Tibial nerve (tissue), 4 donors: ENCODE measurements at regions not wholly inside any gene's neighbourhood (a gene's known extent, or its start where the extent isn't known, plus 50 kb on each side); places are given as distances from the start of the nearest gene placed in this dataset.

ENCODE experiments used
- DNase-seq, 2 donors: peaks; one replicate each; pipeline ENCODE4 v3.0.0-alpha.2; 2019; ENCODE audit warnings: low spot score in 2 of 2
- H3K27ac ChIP-seq, 4 donors: fragments of 200-600 bp; sonication (generic) in 3 of 4; one replicate each; pipeline ENCODE4 v1.5.1; 2017 to 2019; ENCODE audit warnings: mild to moderate bottlenecking in 1 of 4
- H3K27me3 ChIP-seq, 2 donors: fragments of 200-600 bp; sonication (generic) in 1 of 2; one replicate each; pipeline versions ENCODE4 v1.5.1 to v1.6.0; 2017 to 2019
- H3K36me3 ChIP-seq, 3 donors: fragments of 200-600 bp; sonication (generic); one replicate each; pipeline ENCODE4 v1.5.1; 2018 to 2019
- H3K4me1 ChIP-seq, 4 donors: fragments of 200-600 bp; sonication (generic) in 3 of 4; one replicate each; pipeline ENCODE4 v1.5.1; 2017 to 2019
- H3K4me3 ChIP-seq, 4 donors: fragments of 200-600 bp; sonication (generic) in 3 of 4; one replicate each; pipeline ENCODE4 v1.5.1; 2017 to 2019; ENCODE audit warnings: mild to moderate bottlenecking in 1 of 4, moderate library complexity in 1 of 4
- H3K9me3 ChIP-seq, 4 donors: fragments of 200-600 bp; sonication (generic) in 3 of 4; one replicate each; pipeline ENCODE4 v1.5.1; 2017 to 2019
- EP300 ChIP-seq, 2 donors: sonication (generic); formaldehyde crosslinking; IDR thresholded peaks; one replicate each; pipeline ENCODE4 v1.6.1; 2017; ENCODE audit warnings: antibody characterized with exemption in 2 of 2, mild to moderate bottlenecking in 1 of 2
- POLR2A ChIP-seq, 2 donors: fragments of 450-650 bp; IDR thresholded peaks; one replicate each; pipeline ENCODE4 v1.6.1; 2017; ENCODE audit warnings: antibody characterized with exemption in 2 of 2, mild to moderate bottlenecking in 2 of 2, moderate library complexity in 2 of 2
- WGBS, 2 donors: methylation state at CpG; one replicate each; pipeline ENCODE4 v1.1.5; 2018; 5-methylcytosine and 5-hydroxymethylcytosine counted together
- TF ChIP-seq, protein P1 (sequence below), 5 experiments: fragments of 200-600 bp in 3 of 5; fragments of 450-650 bp in 2 of 5; sonication (generic) in 3 of 5; IDR thresholded peaks; one replicate each; pipeline ENCODE4 v1.5.1; 2016 to 2019; ENCODE audit warnings: antibody characterized with exemption in 5 of 5, mild to moderate bottlenecking in 3 of 5, moderate library complexity in 2 of 5

DNA sequence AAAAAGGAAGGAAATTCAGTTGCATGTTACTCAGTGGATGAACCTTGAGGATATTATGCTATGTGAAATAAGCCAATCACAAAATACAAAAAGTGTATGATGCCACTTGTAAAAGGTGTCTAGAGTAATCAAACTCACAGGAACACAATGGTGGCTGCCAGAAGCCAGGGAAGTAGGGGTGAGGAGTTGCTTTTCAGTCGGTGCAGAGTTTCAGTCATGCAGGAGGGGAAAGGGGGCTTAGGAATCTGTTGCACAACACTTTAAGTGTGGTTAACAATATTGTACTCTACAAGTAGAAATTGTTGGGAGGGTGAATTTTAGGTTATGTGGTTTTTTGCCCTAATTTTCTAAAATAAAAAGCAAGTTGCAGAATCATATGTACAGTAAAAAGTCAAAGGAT is 184.2 kb upstream of the RAB4A start:
- WGBS, 2 donors, result 19 to 25% methylated on average over 1 of the region's 1 CpG
- H3K27me3 ChIP-seq, result no peaks in the 10 kb centered on the region
- H3K36me3 ChIP-seq, result no peaks in the 10 kb centered on the region
- no peak for DNase-seq
- H3K4me1 ChIP-seq, result peaks cover 0 to 37% (median 0%) of the 10 kb centered on the region in 4 donors
- H3K9me3 ChIP-seq, result peaks cover 0 to 21% (median 3%) of the 10 kb centered on the region in 4 donors
- H3K4me3 ChIP-seq, result no peak overlapping the region
- TF ChIP-seq POLR2A (IDR thresholded peaks at IDR 0.05) (no peak), EP300 (IDR thresholded peaks at IDR 0.05) (no peak)
- TF ChIP-seq, protein P1, sequence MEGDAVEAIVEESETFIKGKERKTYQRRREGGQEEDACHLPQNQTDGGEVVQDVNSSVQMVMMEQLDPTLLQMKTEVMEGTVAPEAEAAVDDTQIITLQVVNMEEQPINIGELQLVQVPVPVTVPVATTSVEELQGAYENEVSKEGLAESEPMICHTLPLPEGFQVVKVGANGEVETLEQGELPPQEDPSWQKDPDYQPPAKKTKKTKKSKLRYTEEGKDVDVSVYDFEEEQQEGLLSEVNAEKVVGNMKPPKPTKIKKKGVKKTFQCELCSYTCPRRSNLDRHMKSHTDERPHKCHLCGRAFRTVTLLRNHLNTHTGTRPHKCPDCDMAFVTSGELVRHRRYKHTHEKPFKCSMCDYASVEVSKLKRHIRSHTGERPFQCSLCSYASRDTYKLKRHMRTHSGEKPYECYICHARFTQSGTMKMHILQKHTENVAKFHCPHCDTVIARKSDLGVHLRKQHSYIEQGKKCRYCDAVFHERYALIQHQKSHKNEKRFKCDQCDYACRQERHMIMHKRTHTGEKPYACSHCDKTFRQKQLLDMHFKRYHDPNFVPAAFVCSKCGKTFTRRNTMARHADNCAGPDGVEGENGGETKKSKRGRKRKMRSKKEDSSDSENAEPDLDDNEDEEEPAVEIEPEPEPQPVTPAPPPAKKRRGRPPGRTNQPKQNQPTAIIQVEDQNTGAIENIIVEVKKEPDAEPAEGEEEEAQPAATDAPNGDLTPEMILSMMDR (IDR thresholded peaks at IDR 0.05), result no peak
- no peak overlapping the region for H3K27ac ChIP-seq

DNA sequence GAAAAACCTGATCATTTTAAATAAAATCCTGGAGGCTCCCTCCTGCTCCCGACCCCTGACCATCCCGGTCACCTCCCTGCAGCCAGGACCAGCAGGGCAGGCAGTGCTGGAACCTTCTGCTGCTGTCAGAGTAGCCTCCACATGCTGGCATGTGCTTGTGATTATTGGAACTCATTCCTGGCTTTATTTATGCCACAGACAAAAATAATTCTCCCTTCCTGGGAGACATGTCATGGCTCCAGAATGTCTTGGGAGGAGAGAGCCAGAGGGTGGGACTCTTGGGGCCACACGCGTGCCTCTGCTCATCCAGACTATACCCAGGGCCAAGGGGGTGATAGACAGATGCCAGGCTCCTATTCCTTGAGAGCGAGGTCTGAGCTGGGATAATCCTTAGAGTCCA is 183.6 kb upstream of the RAB4A start:
- Histone ChIP-seq H3K27me3 (no peaks in the 10 kb centered on the region), H3K4me1 (peaks cover 0 to 43% (median 0%) of the 10 kb centered on the region in 4 donors), H3K27ac (no peak overlapping the region), H3K36me3 (no peaks in the 10 kb centered on the region), H3K9me3 (peaks cover 0 to 15% (median 1%) of the 10 kb centered on the region in 4 donors), H3K4me3 (no peak overlapping the region)
- TF ChIP-seq POLR2A (IDR thresholded peaks at IDR 0.05), result no peak
- no peak for TF ChIP-seq EP300 (IDR thresholded peaks at IDR 0.05)
- TF ChIP-seq, protein P1 (IDR thresholded peaks at IDR 0.05), result no peak
- no peak for DNase-seq
- WGBS, 2 donors, result 78 to 84% methylated on average over 5 of the region's 5 CpGs

DNA sequence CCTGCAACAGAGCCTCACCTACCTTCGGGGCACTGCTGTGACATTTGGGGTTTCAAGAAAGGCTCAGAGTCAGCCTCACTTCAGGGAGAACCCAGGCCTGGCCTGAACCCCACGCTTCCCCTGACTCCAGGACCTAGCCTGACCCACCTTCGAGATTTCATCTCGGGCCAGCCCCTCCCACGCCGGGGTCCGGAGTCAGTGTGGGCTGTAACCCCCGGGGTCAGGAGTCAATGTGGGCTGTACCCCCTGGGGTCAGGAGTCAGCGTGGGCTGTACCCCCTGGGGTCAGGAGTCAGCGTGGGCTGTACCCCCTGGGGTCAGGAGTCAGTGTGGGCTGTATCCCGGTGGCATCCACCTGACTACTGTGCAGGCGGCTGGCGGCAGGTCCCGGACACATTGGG is 183.0 kb upstream of the RAB4A start:
- Histone ChIP-seq H3K4me1 (peaks cover 0 to 45% (median 0%) of the 10 kb centered on the region in 4 donors), H3K27ac (no peak overlapping the region), H3K9me3 (peaks cover 0 to 9% (median 0%) of the 10 kb centered on the region in 4 donors), H3K27me3 (no peaks in the 10 kb centered on the region), H3K4me3 (no peak overlapping the region), H3K36me3 (no peaks in the 10 kb centered on the region)
- WGBS, 2 donors, result 69 to 83% methylated on average over 14 of the region's 14 CpGs
- TF ChIP-seq POLR2A (IDR thresholded peaks at IDR 0.05) (no peak), EP300 (IDR thresholded peaks at IDR 0.05) (no peak)
- TF ChIP-seq, protein P1 (IDR thresholded peaks at IDR 0.05), result no peak
- no peak for DNase-seq

DNA sequence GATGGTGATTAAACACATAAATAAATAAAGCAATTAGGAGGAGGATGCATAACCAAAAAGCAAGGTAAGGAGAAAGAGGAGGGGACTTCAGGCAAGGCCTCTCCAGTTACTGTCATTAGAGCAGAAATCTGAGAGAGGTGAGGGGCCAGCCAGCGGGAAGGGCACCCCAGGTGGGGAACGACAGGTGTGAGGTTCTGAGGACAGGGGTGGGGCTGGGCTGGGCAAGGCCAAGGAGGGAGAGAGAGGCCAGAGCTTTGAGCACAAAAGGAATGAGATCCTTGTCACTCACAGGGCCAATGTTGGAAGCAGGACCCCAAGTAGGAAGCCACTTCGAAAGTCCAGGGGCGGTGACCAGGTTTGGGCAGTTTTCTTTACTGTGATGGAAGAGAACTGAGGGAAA is 182.2 kb upstream of the RAB4A start:
- Histone ChIP-seq H3K4me3 (no peak overlapping the region), H3K27ac (no peak overlapping the region), H3K4me1 (peaks cover 0 to 45% (median 0%) of the 10 kb centered on the region in 4 donors), H3K9me3 (peaks cover 0 to under 1% (median 0%) of the 10 kb centered on the region in 4 donors), H3K27me3 (no peaks in the 10 kb centered on the region), H3K36me3 (no peaks in the 10 kb centered on the region)
- WGBS, 2 donors, result 89 to 90% methylated on average over 4 of the region's 4 CpGs
- DNase-seq, result no peak
- TF ChIP-seq, protein P1 (IDR thresholded peaks at IDR 0.05), result no peak
- TF ChIP-seq EP300 (IDR thresholded peaks at IDR 0.05), result no peak
- TF ChIP-seq POLR2A (IDR thresholded peaks at IDR 0.05), result no peak

DNA sequence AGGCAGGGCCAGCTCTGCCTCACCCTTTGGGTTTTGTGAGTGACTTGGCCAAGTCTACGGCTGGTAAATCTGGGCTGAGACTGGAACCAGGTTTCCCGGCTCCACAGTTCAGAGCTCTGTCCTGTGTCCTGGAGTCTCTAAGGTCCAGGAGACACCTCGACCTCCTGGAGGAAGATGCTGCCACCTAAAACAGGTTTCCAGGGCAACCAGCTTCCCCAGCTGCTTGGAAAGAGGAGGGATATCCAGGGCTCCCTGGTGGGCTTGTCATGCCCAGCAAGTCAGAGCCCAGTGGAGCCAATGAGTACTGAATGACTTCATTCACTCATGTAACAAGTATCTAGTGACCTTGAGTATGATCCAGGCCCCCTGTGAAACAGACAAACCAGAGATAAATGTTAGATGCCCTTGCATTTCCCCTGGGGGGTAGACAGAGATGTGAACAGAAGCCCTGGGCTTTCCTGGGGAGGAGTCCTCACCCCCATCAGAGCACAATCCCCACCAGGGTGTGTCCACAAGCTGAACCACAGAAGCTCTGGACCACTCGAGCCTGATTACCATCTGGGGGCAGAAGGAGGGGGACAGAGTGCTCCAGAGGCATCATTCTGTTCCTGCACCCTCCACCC is 181.2 kb upstream of the RAB4A start:
- Histone ChIP-seq H3K4me3 (no peak overlapping the region), H3K27me3 (no peaks in the 10 kb centered on the region), H3K4me1 (peaks cover 0 to 49% (median 0%) of the 10 kb centered on the region in 4 donors), H3K9me3 (no peaks in the 10 kb centered on the region), H3K36me3 (no peaks in the 10 kb centered on the region), H3K27ac (no peak overlapping the region)
- DNase-seq, result no peak
- TF ChIP-seq, protein P1 (IDR thresholded peaks at IDR 0.05), result no peak
- no peak for TF ChIP-seq POLR2A (IDR thresholded peaks at IDR 0.05)
- TF ChIP-seq EP300 (IDR thresholded peaks at IDR 0.05), result no peak
- 70% methylated on average over 3 to 4 of the region's 4 CpGs for WGBS, 2 donors
